Neural progenitor cell (in vitro differentiated cells): ENCODE measurements at regions not wholly inside any gene's neighbourhood (a gene's known extent, or its start where the extent isn't known, plus 50 kb on each side); places are given as distances from the start of the nearest gene placed in this dataset.

Experiments used
- EZH2 ChIP-seq: fragments of 200-600 bp; sonication (generic); IDR thresholded peaks from 2 replicates; pipeline ENCODE4 v1.6.1; 2017; ENCODE audit warnings: antibody characterized with exemption, mild to moderate bottlenecking, moderate library complexity
- EZH2phosphoT487 ChIP-seq: fragments of 200-600 bp; sonication (generic); IDR thresholded peaks from 2 replicates; pipeline ENCODE4 v1.6.1; 2017; ENCODE audit warnings: antibody characterized with exemption

- TF ChIP-seq EZH2phosphoT487 (no peak), EZH2 (no peak)
Measured at GRCh38 chr13:26458196-26458749, 99.2 kb upstream of the WASF3 start.
